Hepatocyte (in vitro differentiated cells): ENCODE measurements at regions not wholly inside any gene's neighbourhood (a gene's known extent, or its start where the extent isn't known, plus 50 kb on each side); places are given as distances from the start of the nearest gene placed in this dataset.

ENCODE experiments used
- DNase-seq: peaks from one replicate; pipeline ENCODE4 v3.0.0-alpha.2; 2016; ENCODE audit warnings: low spot score
- H2AFZ ChIP-seq: fragments of 200-600 bp; sonication (generic); 2 replicates; pipeline ENCODE4 v1.6.0; 2016; ENCODE audit warnings: antibody characterized with exemption, mild to moderate bottlenecking
- H3K27ac ChIP-seq: fragments of 200-600 bp; sonication (generic); 2 replicates; pipeline ENCODE4 v1.5.1; 2016; ENCODE audit warnings: mild to moderate bottlenecking
- H3K27me3 ChIP-seq: fragments of 200-600 bp; sonication (generic); 2 replicates; pipeline ENCODE4 v1.6.1; 2016
- H3K36me3 ChIP-seq: fragments of 200-600 bp; sonication (generic); replicated peaks from 2 replicates; pipeline ENCODE4 v1.5.1; 2016; ENCODE audit warnings: low read depth; ENCODE audit not compliant: insufficient read depth
- H3K4me1 ChIP-seq: fragments of 200-600 bp; sonication (generic); 2 replicates; pipeline ENCODE4 v1.5.1; 2016; ENCODE audit warnings: mild to moderate bottlenecking, moderate library complexity; ENCODE audit not compliant: insufficient read depth
- H3K4me2 ChIP-seq: fragments of 200-600 bp; sonication (generic); 2 replicates; pipeline ENCODE4 v1.6.0; 2016
- H3K4me3 ChIP-seq: fragments of 200-600 bp; sonication (generic); 2 replicates; pipeline ENCODE4 v1.5.1; 2016; ENCODE audit warnings: mild to moderate bottlenecking
- H3K79me2 ChIP-seq: fragments of 200-600 bp; sonication (generic); 2 replicates; pipeline ENCODE4 v1.6.0; 2017; ENCODE audit warnings: mild to moderate bottlenecking
- H3K9me2 ChIP-seq: fragments of 200-600 bp; sonication (generic); replicated peaks from 2 replicates; pipeline ENCODE4 v1.6.0; 2017; ENCODE audit warnings: mild to moderate bottlenecking; ENCODE audit not compliant: insufficient read depth
- H3K9me3 ChIP-seq: fragments of 200-600 bp; sonication (generic); 2 replicates; pipeline ENCODE4 v1.5.1; 2016; ENCODE audit warnings: low read depth, mild to moderate bottlenecking
- H4K20me1 ChIP-seq: fragments of 200-600 bp; sonication (generic); 2 replicates; pipeline ENCODE4 v1.6.0; 2016; ENCODE audit warnings: mild to moderate bottlenecking; ENCODE audit not compliant: insufficient read depth, poor library complexity, severe bottlenecking
- CTCF ChIP-seq: fragments of 200-600 bp; sonication (generic); IDR thresholded peaks from 2 replicates; pipeline ENCODE4 v1.5.1; 2016; ENCODE audit warnings: antibody characterized with exemption, mild to moderate bottlenecking; ENCODE audit not compliant: poor library complexity
- EZH2 ChIP-seq: fragments of 200-600 bp; sonication (generic); IDR thresholded peaks from 2 replicates; pipeline ENCODE4 v1.6.1; 2016; ENCODE audit warnings: antibody characterized with exemption, mild to moderate bottlenecking, borderline replicate concordance
- EZH2phosphoT487 ChIP-seq: fragments of 200-600 bp; sonication (generic); IDR thresholded peaks from one replicate; pipeline ENCODE4 v1.6.1; 2018; ENCODE audit warnings: antibody characterized with exemption, mild to moderate bottlenecking, low read depth, moderate library complexity; ENCODE audit not compliant: unreplicated experiment, severe bottlenecking
- WGBS: methylation state at CpG from one replicate; pipeline ENCODE4 v1.1.6; 2016; ENCODE audit warnings: low lambda C conversion rate; ENCODE audit errors: missing lambda C conversion rate; 5-methylcytosine and 5-hydroxymethylcytosine counted together

- Histone ChIP-seq H3K36me3 (no peaks in the 10 kb centered on the region), H3K4me1 (no peaks in the 10 kb centered on the region), H4K20me1 (no peaks in the 10 kb centered on the region), H3K27me3 (peaks cover 38% of the 10 kb centered on the region), H3K4me2 (no peak overlapping the region), H3K9me3 (no peaks in the 10 kb centered on the region), H3K79me2 (no peaks in the 10 kb centered on the region), H2AFZ (no peak overlapping the region), H3K27ac (no peak overlapping the region), H3K9me2 (no peaks in the 10 kb centered on the region), H3K4me3 (no peak overlapping the region)
- WGBS: 80% methylated on average over 21 of the region's 21 CpGs
- no peak for TF ChIP-seq EZH2phosphoT487
- no peak for TF ChIP-seq CTCF
- no peak for TF ChIP-seq EZH2
- DNase-seq: no peak
Observed at GRCh38 chr1:36583980-36584782, 101.5 kb upstream of the CSF3R start.

- H3K27me3 ChIP-seq: peaks cover 36% of the 10 kb centered on the region
- WGBS: 76% methylated on average over 3 of the region's 3 CpGs
Observed at GRCh38 chr1:36583080-36583479, 100.4 kb upstream of the CSF3R start.

GRCh38 chr1:36582066-36582755, 99.5 kb upstream of the CSF3R start:
- 70% methylated on average over 12 of the region's 12 CpGs for WGBS
- no peaks in the 10 kb centered on the region for H3K9me3 ChIP-seq
- H3K4me3 ChIP-seq: no peak overlapping the region
- H4K20me1 ChIP-seq: no peaks in the 10 kb centered on the region
- H3K27me3 ChIP-seq: peaks cover 29% of the 10 kb centered on the region
- DNase-seq: no peak
- H2AFZ ChIP-seq: no peak overlapping the region
- H3K9me2 ChIP-seq: no peaks in the 10 kb centered on the region
- TF ChIP-seq EZH2phosphoT487 (no peak), CTCF (no peak), EZH2 (no peak)
- H3K4me2 ChIP-seq: no peak overlapping the region
- no peaks in the 10 kb centered on the region for H3K36me3 ChIP-seq
- no peaks in the 10 kb centered on the region for H3K79me2 ChIP-seq
- H3K4me1 ChIP-seq: no peaks in the 10 kb centered on the region
- no peak overlapping the region for H3K27ac ChIP-seq

More at GRCh38 chr1:36583080-36583479, 100.4 kb upstream of the CSF3R start:
- H3K27ac ChIP-seq: no peak overlapping the region
- H3K9me2 ChIP-seq: no peaks in the 10 kb centered on the region
- no peak overlapping the region for H2AFZ ChIP-seq
- no peak overlapping the region for H3K4me2 ChIP-seq
- H3K9me3 ChIP-seq: no peaks in the 10 kb centered on the region
- H4K20me1 ChIP-seq: no peaks in the 10 kb centered on the region
- H3K4me3 ChIP-seq: no peak overlapping the region
- no peaks in the 10 kb centered on the region for H3K4me1 ChIP-seq
- no peaks in the 10 kb centered on the region for H3K79me2 ChIP-seq
- TF ChIP-seq CTCF: no peak
- no peak for TF ChIP-seq EZH2phosphoT487
- no peaks in the 10 kb centered on the region for H3K36me3 ChIP-seq
- no peak for DNase-seq
